ENCODE measurements at regions not wholly inside any gene's neighbourhood (a gene's known extent, or its start where the extent isn't known, plus 50 kb on each side); places are given as distances from the start of the nearest gene placed in this dataset.

DNA sequence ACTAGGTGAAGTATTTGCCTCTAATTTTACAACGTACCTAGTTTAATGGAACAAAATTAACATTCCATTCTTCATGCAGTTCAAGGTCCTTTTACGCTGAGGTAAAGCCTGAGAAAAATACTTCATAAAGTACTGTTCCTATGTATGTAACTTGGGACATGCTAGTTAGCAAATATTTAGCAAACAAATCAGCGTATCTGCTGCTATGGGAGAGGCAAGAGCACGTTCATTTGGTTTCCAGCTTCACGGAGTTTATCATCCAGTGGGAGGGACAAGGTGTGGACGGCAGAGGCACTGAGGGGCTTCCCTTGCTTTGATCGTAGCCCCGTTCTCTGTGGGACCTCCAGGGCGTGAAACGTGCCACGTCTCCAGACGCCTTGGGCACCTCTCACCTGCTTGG lies 248.8 kb downstream of the IRS2 start:
- BruUV-seq (replicated peaks) = no TSS peak
- H3K4me2 ChIP-seq (ENCODE audit: control insufficient read depth, insufficient read depth) = no peak overlapping the region
- in situ Hi-C loops (cut with MboI) = no loop called here
- no peaks in the 10 kb centered on the region for H4K20me1 ChIP-seq (ENCODE audit: control insufficient read depth, insufficient read depth)
- SMC1A ChIA-PET (ENCODE audit: uncharacterized antibody, unreplicated experiment) = no interaction called here
- 22% methylated on average over 11 of the region's 12 CpGs for WGBS (ENCODE audit: insufficient coverage, insufficient replicate concordance, low lambda C conversion rate, missing lambda C conversion rate)
- H3K27me3 ChIP-seq (replicated peaks in 1 of 2; ENCODE audit: control insufficient read depth in 2 of 2, insufficient read depth in 2 of 2, low read length in 1 of 2) = no peaks in the 10 kb centered on the region
- no peaks in the 10 kb centered on the region for H3K36me3 ChIP-seq (ENCODE audit: control insufficient read depth in 2 of 2, insufficient read depth in 2 of 2, low read length in 1 of 2)
- no peaks in the 10 kb centered on the region for H3K9me3 ChIP-seq (replicated peaks; ENCODE audit: control insufficient read depth, insufficient read depth, low read length)
- H3K79me2 ChIP-seq (ENCODE audit: control insufficient read depth, insufficient read depth, low read length) = no peaks in the 10 kb centered on the region
- POLR2A ChIA-PET = no interaction called here
- FAIRE-seq (no peak), ATAC-seq (no peak), DNase-seq (ENCODE audit: low read depth, low spot score) (no peak)
- H3K9ac ChIP-seq (ENCODE audit: control insufficient read depth, insufficient read depth, low read length) = no peak overlapping the region
- CTCF ChIA-PET = no interaction called here
- RAD21 ChIA-PET (ENCODE audit: unreplicated experiment) = no interaction called here
- no peak overlapping the region for H3K27ac ChIP-seq (ENCODE audit: control insufficient read depth, insufficient read depth)
- H3K4me3 ChIP-seq = no peak overlapping the region
- TF ChIP-seq REST (IDR thresholded peaks at IDR 0.05; ENCODE audit: low read depth, low read length) (no peak), DPF2 (IDR thresholded peaks at IDR 0.05) (no peak), LARP7 (IDR thresholded peaks at IDR 0.05) (no peak)
- no peak overlapping the region for H2AFZ ChIP-seq (ENCODE audit: control insufficient read depth, low read depth, low read length)
- no peaks in the 10 kb centered on the region for H3K4me1 ChIP-seq (ENCODE audit: control insufficient read depth, insufficient read depth, low read length)
- intact Hi-C loops (cut with micrococcal nuclease; ENCODE audit: unreplicated experiment) = no loop called here

DNA sequence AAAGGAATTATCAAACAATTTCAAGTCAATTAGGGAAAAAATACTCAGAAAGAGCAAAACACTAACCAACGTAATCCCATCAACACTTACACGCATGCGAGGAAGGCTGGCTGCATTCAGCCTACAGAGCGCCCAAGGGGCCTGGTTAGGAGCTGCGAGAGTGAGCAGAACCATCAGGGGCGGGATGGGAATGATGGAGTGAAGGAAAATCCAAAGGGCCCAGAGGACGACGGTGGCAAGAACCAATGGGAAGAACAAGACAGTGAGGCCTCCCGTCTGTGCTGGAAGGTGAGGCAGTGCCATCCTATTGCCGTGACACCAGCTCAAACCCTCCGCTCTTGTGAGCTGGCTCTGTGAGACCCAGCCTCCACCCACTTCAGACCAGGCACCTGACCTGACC lies 253.0 kb downstream of the IRS2 start:
- intact Hi-C loops (cut with micrococcal nuclease; ENCODE audit: unreplicated experiment) (loop anchor here (1.0 kb wide), 1 partner anchor 24 kb away; no protein-coding TSS in a partner anchor), in situ Hi-C loops (cut with MboI) (no loop called here)
- Histone ChIP-seq H3K9ac (ENCODE audit: control insufficient read depth, insufficient read depth, low read length) (no peak overlapping the region), H3K27me3 (replicated peaks in 1 of 2; ENCODE audit: control insufficient read depth in 2 of 2, insufficient read depth in 2 of 2, low read length in 1 of 2) (no peaks in the 10 kb centered on the region), H3K4me1 (ENCODE audit: control insufficient read depth, insufficient read depth, low read length) (no peaks in the 10 kb centered on the region), H3K4me2 (ENCODE audit: control insufficient read depth, insufficient read depth) (no peak overlapping the region), H2AFZ (ENCODE audit: control insufficient read depth, low read depth, low read length) (no peak overlapping the region), H4K20me1 (ENCODE audit: control insufficient read depth, insufficient read depth) (no peaks in the 10 kb centered on the region), H3K79me2 (ENCODE audit: control insufficient read depth, insufficient read depth, low read length) (no peaks in the 10 kb centered on the region), H3K4me3 (no peak overlapping the region), H3K9me3 (replicated peaks; ENCODE audit: control insufficient read depth, insufficient read depth, low read length) (no peaks in the 10 kb centered on the region), H3K27ac (ENCODE audit: control insufficient read depth, insufficient read depth) (no peak overlapping the region), H3K36me3 (ENCODE audit: control insufficient read depth in 2 of 2, insufficient read depth in 2 of 2, low read length in 1 of 2) (no peaks in the 10 kb centered on the region)
- FAIRE-seq = no peak
- POLR2A ChIA-PET = no interaction called here
- no TSS peak for BruUV-seq (replicated peaks)
- no peak for DNase-seq (ENCODE audit: low read depth, low spot score)
- RAD21 ChIA-PET (ENCODE audit: unreplicated experiment) = no interaction called here
- CTCF ChIA-PET = no interaction called here
- ATAC-seq = no peak
- 55% methylated on average over 11 of the region's 11 CpGs for WGBS (ENCODE audit: insufficient coverage, insufficient replicate concordance, low lambda C conversion rate, missing lambda C conversion rate)
- SMC1A ChIA-PET (ENCODE audit: uncharacterized antibody, unreplicated experiment) = interaction anchor here (2.1 kb wide), 1 partner anchor 13 kb away, joined by 5 read pairs; no protein-coding TSS in a partner anchor
- TF ChIP-seq HDAC6 (IDR thresholded peaks at IDR 0.05; ENCODE audit: unreplicated experiment) (no peak), NR2F1 (conservative IDR thresholded peaks at IDR 0.05) (no peak), RBBP5 (conservative IDR thresholded peaks at IDR 0.05) (no peak), CBX3 (IDR thresholded peaks at IDR 0.05; ENCODE audit: borderline replicate concordance, low read depth) (no peak), PAX5 (IDR thresholded peaks at IDR 0.05; ENCODE audit: borderline replicate concordance, low read depth, low read length) (no peak), MXI1 (IDR thresholded peaks at IDR 0.05; ENCODE audit: low read depth, low read length) (no peak), STAT3 (IDR thresholded peaks at IDR 0.05; ENCODE audit: low read depth, low read length) (no peak), WRNIP1 (IDR thresholded peaks at IDR 0.05; ENCODE audit: borderline replicate concordance, low read depth, low read length) (no peak), ZSCAN29 (IDR thresholded peaks at IDR 0.05) (no peak), BACH1 (IDR thresholded peaks at IDR 0.05; ENCODE audit: borderline replicate concordance) (no peak)
- TF ChIP-seq, protein P1, sequence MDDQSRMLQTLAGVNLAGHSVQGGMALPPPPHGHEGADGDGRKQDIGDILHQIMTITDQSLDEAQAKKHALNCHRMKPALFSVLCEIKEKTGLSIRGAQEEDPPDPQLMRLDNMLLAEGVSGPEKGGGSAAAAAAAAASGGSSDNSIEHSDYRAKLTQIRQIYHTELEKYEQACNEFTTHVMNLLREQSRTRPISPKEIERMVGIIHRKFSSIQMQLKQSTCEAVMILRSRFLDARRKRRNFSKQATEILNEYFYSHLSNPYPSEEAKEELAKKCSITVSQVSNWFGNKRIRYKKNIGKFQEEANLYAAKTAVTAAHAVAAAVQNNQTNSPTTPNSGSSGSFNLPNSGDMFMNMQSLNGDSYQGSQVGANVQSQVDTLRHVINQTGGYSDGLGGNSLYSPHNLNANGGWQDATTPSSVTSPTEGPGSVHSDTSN (IDR thresholded peaks at IDR 0.05; ENCODE audit: insufficient replicate concordance, low read depth, low read length) = no peak

Measured in GM12878 (cell line).